ENCODE measurements at regions not wholly inside any gene's neighbourhood (a gene's known extent, or its start where the extent isn't known, plus 50 kb on each side); places are given as distances from the start of the nearest gene placed in this dataset.

- 85 to 91% (median 89%) methylated on average over 3 of the region's 3 CpGs for WGBS, 5 donors
- TF ChIP-seq POLR2AphosphoS5 (IDR thresholded peaks at IDR 0.05) (no peak), POLR2A (IDR thresholded peaks at IDR 0.05) (no peak), CTCF (IDR thresholded peaks at IDR 0.05 in 8 of 11, conservative IDR thresholded peaks at IDR 0.05 in 3 of 11) (no peak)
- H3K9me3 ChIP-seq = no peaks in the 10 kb centered on the region
- H3K4me3 ChIP-seq = no peak overlapping the region
- H3K27me3 ChIP-seq (replicated peaks in 1 of 7) = peaks cover 0 to 8% (median 0%) of the 10 kb centered on the region in 7 donors
- H3K27ac ChIP-seq = no peak overlapping the region
- no peaks in the 10 kb centered on the region for H3K36me3 ChIP-seq
- no peak for DNase-seq
- H3K4me1 ChIP-seq = no peaks in the 10 kb centered on the region
- intact Hi-C loops (cut with DNase I; ENCODE audit: low total_unique reads) = loop anchor here (10.0 kb wide), 1 partner anchor 279 kb away; no protein-coding TSS in a partner anchor
These were observed 190.5 kb downstream of the NXNL2 start for GRCh38 chr9:88725300-88726019.

- intact Hi-C loops (cut with DNase I; ENCODE audit: low total_unique reads) = loop anchor here (10.0 kb wide), 1 partner anchor 278 kb away; no protein-coding TSS in a partner anchor
- H3K27ac ChIP-seq = no peak overlapping the region
- H3K27me3 ChIP-seq (replicated peaks in 1 of 7) = peaks cover 0 to 8% (median 0%) of the 10 kb centered on the region in 7 donors
- H3K4me3 ChIP-seq = no peak overlapping the region
- no peaks in the 10 kb centered on the region for H3K36me3 ChIP-seq
- no peaks in the 10 kb centered on the region for H3K9me3 ChIP-seq
- 90 to 95% (median 91%) methylated on average over 2 of the region's 2 CpGs for WGBS, 5 donors
- H3K4me1 ChIP-seq = no peaks in the 10 kb centered on the region
- no peak for DNase-seq
- TF ChIP-seq POLR2A (IDR thresholded peaks at IDR 0.05) = no peak
- no peak for TF ChIP-seq CTCF (IDR thresholded peaks at IDR 0.05 in 8 of 11, conservative IDR thresholded peaks at IDR 0.05 in 3 of 11)
- no peak for TF ChIP-seq POLR2AphosphoS5 (IDR thresholded peaks at IDR 0.05)
These were observed 191.8 kb downstream of the NXNL2 start for GRCh38 chr9:88726803-88727202.

GRCh38 chr9:88730780-88731179 is 195.8 kb downstream of the NXNL2 start:
- H3K27ac ChIP-seq = no peak overlapping the region
- no peak overlapping the region for H3K4me3 ChIP-seq
- H3K36me3 ChIP-seq = no peaks in the 10 kb centered on the region
- 55 to 92% (median 84%) methylated on average over 1 of the region's 1 CpG for WGBS, 5 donors
- DNase-seq = no peak
- intact Hi-C loops (cut with DNase I; ENCODE audit: low total_unique reads) = no loop called here
- TF ChIP-seq POLR2AphosphoS5 (IDR thresholded peaks at IDR 0.05) (no peak), CTCF (IDR thresholded peaks at IDR 0.05 in 8 of 11, conservative IDR thresholded peaks at IDR 0.05 in 3 of 11) (no peak)
- H3K4me1 ChIP-seq = no peaks in the 10 kb centered on the region
- H3K27me3 ChIP-seq (replicated peaks in 1 of 7) = no peaks in the 10 kb centered on the region
- H3K9me3 ChIP-seq = no peaks in the 10 kb centered on the region

- no peak for DNase-seq
- intact Hi-C loops (cut with DNase I; ENCODE audit: low total_unique reads) = no loop called here
- Histone ChIP-seq H3K36me3 (no peaks in the 10 kb centered on the region), H3K27ac (peak overlapping the region in 4 of 8 donors; percentile 46 to 64 (median 49)), H3K4me3 (no peak overlapping the region), H3K27me3 (replicated peaks in 1 of 7) (no peaks in the 10 kb centered on the region), H3K9me3 (no peaks in the 10 kb centered on the region), H3K4me1 (no peaks in the 10 kb centered on the region)
- TF ChIP-seq POLR2A (IDR thresholded peaks at IDR 0.05) (no peak), POLR2AphosphoS5 (IDR thresholded peaks at IDR 0.05) (peak in 1 of 3 donors; percentile 63), CTCF (IDR thresholded peaks at IDR 0.05 in 8 of 11, conservative IDR thresholded peaks at IDR 0.05 in 3 of 11) (no peak)
- 72 to 75% (median 74%) methylated on average over 4 of the region's 4 CpGs for WGBS, 5 donors
These were observed 197.2 kb downstream of the NXNL2 start for GRCh38 chr9:88732128-88732527.

Data from spleen (tissue), 11 donors.